ENCODE measurements at regions not wholly inside any gene's neighbourhood (a gene's known extent, or its start where the extent isn't known, plus 50 kb on each side); places are given as distances from the start of the nearest gene placed in this dataset.
"Not testable (repeated sequence)": the region's sequence is repeated elsewhere in the genome, so short reads cannot be mapped to it uniquely, and the experiment has no call there.

DNA sequence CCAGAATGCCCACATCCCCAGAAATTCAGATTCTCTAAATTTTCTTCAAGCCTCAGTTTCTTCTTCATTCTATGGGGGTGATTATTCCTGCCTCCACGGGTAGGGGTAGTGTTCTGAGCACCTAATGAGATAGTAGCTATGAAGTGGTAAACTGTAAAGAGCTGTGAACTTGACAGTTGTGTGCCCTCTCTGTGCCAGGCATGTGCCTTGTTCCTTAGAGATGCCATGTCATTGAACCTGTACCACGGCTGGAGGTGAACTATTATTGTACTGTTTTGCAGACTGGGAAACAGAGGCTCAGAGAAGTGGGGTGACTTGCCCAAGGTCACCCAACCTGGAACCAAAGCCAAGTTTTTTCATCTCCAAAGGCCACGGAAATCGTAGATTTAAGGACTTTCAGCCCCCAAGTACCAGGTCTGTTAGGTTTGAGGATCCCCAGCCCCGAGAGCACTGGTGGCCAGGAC, 67.7 kb upstream of the SIRPA start:
- DNase-seq = no peak
- intact Hi-C loops (cut with DNase I) = loop anchor here (1.0 kb wide), 1 partner anchor 11 kb away; no protein-coding TSS in a partner anchor

DNA sequence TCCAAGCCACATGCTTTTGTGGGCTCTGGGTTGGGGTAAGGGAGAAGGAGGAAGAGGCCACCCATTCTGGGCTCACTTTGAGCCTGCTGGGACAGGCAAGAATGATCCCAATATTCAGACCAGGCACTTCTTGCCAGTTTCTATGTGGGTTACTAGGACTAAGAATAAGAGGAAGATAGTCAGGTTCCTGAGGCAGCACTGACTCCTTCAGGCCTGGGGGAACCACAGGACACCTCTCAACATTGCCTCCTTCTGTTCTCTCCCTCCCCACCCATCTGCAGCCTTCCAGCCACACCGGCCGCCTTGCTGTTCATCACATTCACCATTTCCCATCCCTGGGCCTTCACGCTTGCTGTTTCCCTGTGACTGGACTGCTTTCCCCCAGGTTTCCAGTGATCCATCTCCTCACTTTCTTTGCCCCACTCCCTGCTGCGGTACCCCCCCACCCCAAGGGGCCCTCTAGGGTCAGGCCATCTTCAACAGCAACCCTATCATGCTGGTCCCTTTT, 69.2 kb upstream of the SIRPA start:
- intact Hi-C loops (cut with DNase I) = no loop called here
- peak in 1 of 10 donors; percentile 59 for DNase-seq

DNA sequence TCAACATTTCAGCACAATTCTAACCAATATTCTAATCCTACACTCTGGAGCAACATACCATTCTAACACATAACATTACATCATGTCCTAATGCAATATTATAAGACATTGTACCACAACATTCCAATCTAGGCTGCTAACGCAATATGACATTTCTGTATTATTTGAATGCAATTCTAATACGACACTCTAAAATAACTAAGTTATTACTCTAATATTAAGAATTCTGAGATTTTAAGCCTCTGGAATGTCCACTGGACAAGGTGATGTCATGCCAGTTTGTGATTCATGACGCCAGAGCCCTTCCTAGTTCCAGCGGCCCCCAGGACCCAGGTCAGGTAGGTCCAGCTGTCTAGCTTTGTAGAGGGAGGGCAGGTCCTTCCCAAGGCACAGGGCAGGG, 69.7 kb upstream of the SIRPA start:
- no peak for DNase-seq
- intact Hi-C loops (cut with DNase I) = no loop called here

DNA sequence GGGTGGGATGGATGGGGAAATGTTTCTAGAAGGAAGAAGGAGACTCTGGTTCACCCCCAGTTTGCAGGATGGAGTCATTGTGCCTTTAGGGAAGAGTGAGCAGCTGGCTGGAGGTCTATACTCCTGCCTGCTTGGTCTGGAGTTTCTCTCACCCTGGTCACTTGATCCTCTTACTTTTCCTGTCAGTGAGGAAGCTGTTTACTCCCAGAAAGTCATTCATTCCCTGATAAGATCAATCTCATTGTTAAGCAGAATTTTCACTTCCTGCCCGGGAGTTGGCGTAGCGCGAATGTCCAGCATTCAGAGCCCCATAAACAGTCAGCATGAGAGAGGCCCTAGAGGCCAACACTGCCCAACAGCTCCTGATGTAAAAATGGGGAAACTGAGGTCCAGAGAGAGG, 70.4 kb upstream of the SIRPA start:
- DNase-seq = no peak
- intact Hi-C loops (cut with DNase I) = no loop called here

DNA sequence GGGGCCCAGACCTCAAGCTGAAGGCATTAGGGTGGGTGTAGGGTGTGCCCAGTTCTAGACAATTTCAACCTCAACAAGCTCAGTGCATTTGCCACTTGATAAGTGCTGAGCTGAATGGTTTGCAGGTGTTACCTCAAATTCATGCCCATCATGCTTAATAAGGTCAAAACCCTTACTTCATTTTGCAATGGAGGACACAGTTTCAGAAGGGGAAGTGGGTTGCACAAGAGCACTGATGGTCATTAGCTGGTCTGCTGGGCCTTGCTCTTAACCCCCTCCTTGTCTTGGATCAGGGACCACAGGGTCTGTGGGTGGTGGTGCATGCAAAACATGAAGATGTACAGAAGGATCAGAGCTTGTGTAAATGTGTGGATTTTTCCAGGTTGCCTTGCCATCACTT, 71.0 kb upstream of the SIRPA start:
- DNase-seq = no peak
- intact Hi-C loops (cut with DNase I) = no loop called here

DNA sequence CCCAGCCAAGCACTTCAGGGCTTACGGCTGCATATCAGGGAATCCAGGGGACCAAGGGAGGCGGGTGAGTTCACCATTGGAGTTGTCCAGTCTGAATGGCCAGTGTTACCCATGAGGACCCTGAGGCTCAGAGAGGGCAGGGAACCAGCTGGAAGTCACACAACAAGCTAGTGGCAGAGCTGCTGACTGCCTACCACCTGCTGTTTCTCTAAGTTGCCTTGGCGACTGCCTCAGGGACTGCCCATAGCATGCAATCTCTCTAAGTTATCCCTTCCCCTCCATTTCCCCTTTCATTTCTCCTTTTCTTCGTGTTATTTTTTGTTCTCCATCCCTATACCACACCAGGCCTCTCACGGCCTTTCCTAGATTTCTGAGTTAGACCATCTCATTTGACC, 71.8 kb upstream of the SIRPA start:
- peak in 1 of 10 donors; percentile 52 for DNase-seq
- intact Hi-C loops (cut with DNase I) = no loop called here

DNA sequence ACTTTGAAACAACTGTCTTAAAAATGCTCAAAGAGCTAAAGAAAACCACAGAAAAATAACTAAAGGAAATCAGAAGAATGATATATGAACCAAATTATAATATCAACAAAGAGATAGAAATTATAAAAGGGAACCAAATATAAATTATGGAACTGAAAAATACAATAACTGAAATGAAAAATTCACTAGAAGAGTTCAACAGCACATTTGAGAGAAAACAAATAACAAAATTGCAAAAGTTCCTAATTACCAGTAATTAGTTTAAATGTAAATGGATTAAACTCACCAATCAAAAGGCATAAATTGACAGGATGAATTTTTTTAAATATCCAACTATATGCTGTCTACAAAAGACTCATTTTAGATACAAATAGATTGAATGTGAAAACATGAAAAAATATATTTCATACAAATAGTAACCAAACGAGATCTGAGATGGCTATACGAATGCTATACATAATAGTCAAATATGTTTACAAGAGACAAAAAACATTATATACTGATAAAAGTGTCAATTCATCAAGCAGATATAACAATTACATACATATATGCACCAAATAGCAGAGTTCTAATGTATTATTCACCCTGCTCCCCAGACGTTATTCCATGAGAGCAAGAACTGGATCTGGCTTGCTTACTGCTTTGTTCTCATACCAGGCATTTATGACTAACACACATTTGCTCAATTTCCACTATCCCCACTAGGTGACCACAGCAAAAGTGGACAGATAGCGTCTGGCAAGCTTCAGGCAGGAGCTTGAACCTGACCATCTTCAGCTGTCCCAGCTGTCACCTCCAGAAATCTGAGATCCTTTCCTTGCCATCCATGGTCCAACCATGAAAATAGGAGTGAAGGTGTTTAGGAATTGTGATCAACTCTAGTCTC, 72.4 kb upstream of the SIRPA start:
- intact Hi-C loops (cut with DNase I) = no loop called here

DNA sequence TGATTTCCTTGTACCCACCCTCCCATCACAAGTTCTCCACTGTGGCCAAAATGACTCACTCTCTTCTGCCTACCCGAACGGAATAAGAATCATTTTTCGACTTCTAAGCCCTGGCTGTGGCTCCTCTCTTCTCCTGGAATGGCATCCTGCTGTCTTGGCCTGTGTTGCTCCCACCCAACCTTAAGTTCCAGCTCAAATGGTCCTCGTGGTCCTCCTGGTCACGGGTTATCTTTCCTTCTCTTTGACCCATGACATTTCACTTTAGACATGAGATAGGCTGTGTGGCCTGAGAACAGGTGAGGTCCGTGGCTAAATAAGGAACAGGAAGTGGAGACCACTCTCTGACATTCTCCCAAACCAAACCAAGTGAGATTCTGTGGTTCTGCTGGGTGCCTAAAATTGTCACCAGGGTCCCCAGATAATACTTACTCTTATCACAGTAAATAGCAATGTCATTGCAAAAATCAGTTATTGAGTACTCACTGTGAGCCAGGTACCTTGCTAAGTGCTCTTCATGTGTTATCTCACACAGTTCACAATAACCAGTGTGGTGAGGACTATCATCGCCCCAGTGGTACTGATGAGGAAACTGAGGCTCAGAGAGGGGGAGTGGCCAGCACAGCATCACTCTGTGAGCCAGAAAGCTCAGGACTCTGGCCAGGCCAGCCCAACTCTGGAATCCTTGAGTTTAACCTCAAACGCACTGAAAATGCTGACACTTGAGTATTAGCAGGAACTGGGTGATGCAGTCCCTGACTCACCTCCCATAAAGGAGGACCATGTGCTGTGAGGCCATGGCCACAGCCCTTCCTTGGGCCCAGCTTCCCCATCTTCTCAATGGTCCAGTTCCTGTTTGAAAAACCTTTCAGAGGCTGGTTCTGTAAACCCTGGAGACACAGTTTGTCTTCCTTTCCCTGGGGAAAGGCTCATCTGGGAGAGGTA, 74.8 kb upstream of the SIRPA start:
- intact Hi-C loops (cut with DNase I) = no loop called here
- peak in 3 of 10 donors; percentile 2 to 82 (median 45) for DNase-seq

More for the DNA sequence above, 72.4 kb upstream of the SIRPA start:
- DNase-seq = no peak

DNA sequence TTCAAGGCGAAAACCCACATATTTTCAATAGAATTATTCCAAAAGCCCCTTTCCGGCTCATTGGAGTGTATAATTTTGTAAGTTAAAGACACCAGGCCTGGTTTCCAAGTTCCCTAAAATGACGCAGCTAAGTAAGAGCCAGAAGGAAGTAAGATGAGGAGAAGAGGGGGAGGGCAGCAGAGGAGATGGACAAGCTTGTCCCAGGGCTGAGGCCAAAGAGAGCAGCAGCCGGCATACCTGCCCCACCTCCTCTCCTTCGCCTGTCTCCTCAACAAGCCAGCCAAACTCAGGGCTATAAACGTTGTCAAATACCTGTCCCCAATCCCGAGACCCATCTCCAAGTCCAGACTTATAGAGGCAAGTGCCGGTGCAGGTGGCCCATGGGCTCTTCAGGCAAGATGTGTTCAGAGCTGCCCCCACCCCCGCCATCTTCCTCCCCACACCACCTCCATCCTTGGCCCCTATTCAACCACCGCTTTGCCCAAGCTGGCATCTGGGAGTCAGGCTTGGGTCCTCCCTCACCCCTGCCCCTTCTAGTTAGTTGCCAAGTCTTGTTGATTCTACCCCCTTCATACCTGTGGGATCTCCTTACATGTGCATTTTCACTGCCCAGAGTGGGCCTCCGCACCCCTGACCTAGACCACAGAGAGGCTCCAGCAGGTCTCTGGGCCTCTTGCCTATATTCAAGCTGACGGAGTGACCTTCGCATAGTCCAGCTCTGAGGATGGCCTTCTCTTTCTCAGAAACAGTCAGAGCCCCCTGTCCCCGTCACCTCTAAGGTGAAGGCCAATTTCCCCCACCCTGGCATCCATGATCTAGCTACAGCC, 75.7 kb upstream of the SIRPA start:
- DNase-seq = peak in 3 of 10 donors; percentile 14 to 72 (median 67)

DNA sequence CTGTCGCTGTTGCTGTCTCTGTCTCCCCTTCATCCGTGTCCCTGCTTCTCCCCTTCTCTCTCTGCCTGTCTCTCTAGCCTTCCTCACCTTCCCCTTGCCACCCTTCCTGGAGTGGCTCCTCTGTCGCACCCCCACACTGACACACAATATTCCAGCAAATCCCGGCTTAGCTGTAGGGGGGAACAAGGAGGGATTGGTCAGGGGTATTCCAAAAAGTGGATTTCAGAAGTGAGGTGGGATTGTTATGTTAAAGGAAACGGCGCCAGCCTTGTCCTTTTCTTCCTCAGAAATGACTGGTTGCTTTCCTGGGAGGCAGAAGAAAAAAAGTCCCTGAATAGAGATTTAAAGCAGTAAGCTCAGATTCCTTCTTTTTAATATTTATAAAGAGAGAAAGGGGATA, 76.3 kb upstream of the SIRPA start:
- intact Hi-C loops (cut with DNase I) = no loop called here
- peak in 1 of 10 donors; percentile 7 for DNase-seq

More for the DNA sequence above, 75.7 kb upstream of the SIRPA start:
- intact Hi-C loops (cut with DNase I) = no loop called here

DNA sequence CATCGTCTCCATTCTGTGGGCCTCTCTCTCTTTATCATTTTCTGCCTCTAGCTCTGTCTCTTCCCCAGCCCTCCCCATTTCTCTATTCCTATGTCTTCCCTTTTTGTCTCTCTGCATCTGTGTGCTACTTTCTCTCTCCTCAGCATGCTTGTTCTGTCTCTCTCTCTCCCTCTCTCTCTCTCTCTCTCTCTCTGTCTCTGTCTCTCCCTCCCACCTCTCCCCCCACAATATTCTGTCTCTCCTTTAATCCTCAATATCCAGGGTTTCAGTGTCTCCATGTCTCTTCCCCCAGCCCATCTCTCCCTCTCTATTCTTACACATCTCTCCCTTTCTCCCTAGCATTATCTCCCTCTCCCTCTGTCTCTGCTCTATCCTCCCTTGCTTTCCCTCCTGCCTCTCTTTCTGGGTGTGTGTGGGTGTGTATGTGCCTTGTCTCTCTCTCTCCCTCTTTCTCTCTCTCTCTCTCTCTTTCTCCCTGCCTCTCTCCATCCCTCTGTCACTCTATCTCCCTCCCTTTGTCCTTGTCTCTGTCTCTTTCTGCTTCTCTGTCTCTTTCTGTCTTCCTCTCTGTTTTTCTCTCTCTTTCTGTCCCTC, 76.9 kb upstream of the SIRPA start:
- DNase-seq = no peak
- intact Hi-C loops (cut with DNase I) = no loop called here

DNA sequence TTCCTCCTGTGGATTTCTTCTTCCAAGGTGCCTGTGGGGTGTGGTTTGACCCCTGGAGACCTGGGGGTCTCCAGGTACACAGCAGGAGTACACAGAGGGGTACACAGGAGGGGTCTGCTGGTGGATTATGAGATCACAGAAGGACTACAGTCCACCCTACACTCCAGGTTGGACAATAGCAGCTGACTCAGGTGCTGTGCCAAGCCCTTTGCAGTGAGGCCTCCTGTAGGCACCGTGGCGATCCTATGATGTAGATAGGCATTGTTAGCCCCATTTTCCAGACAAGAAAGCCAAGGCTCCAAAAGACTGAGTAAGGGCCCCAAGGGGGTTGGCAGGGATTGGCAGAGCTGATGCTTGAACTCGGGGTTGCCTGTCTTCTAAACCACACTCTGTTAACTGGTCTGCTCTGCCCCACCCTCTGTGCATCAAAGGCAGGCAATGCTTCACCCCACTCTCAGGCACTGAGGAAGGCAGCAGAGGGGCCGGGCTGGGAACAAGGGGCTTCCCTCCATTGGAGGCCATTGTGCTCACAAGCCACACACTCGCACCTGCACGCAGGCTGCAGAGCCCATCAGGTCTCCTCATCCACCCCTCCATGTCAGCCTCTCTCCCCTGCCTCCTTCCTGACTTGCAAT, 77.5 kb upstream of the SIRPA start:
- DNase-seq = peak in 2 of 10 donors; percentile 64 to 76
- intact Hi-C loops (cut with DNase I) = no loop called here

DNA sequence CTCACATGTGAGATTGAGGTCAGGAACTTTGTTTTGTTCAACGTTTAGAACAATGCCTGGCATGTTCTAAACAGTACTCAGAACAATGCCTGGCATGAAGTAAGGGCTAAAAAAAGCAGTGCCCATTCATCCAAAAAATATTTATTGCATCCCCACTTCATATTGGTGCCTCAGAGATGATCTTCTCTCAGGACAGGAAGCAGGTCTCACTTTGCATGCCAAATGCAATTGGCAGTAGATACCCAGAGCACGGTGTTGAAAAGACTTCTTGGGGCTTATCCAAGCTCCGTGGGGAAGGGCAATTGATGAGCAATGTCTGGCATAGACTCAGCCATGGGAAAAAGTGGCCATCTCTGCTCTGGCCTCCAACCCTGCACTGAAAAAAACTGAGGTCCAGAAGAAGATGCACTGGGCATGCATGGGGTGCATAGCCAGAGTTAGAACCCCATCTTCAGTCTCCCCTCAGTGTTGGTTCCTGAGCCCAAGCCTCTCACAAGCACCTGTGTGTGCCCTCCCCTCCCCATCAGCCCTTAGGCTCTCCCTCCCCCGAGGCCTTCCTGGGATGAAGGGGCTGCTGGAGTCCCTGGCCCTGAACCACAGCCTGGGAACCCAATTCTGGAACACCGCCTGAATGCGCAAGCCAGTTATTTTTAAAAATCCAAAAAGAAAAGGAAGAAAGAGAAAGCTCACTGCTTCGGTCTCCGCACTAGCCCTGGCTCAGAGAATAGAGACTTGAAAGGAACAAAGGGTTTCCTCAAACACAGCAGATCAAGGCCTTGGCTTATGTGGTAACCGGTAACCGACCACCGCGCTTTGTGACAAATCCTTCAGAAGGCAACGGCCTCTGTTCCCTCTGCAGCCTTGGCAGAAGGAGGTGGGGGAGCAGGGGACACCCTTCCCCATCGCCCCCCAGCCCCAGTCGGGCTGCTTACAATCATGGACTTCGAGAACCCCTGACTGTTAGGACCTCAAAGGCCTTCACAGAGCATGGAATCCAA, 78.5 kb upstream of the SIRPA start:
- peak in 3 of 10 donors; percentile 32 to 88 (median 79) for DNase-seq
- intact Hi-C loops (cut with DNase I) = loop anchor here (1.0 kb wide), 1 partner anchor 11 kb away; no protein-coding TSS in a partner anchor

DNA sequence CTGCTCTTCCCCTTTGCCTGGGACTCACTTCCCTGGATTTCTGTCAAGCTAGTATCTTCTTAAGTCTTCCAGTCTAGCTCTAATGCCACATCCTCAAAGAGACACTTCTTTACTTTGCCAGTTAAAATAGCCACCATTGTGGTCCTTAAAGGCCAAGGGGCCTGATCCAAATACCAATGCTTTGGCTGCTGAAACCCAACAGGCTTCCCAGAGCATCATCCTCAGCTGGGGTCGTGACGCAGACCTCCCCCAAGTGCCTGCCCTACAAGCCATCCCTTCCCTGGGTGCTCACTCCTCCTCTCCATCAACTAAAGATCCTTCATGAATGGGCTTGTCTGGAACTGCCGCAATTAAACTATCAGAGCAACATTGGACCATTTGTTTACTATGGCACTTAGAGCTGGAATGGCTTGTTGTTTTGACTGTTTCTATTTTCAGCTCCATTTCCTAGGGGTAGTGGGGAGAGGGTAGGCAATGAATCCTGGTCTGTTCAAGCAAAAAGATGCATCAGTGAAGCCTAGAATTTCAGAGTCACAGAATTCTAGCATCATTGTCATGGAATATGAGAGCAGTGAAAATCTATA, 79.6 kb upstream of the SIRPA start:
- intact Hi-C loops (cut with DNase I) = loop anchor here (1.0 kb wide), 1 partner anchor 12 kb away; no protein-coding TSS in a partner anchor
- DNase-seq = peak in 1 of 10 donors; percentile 67

DNA sequence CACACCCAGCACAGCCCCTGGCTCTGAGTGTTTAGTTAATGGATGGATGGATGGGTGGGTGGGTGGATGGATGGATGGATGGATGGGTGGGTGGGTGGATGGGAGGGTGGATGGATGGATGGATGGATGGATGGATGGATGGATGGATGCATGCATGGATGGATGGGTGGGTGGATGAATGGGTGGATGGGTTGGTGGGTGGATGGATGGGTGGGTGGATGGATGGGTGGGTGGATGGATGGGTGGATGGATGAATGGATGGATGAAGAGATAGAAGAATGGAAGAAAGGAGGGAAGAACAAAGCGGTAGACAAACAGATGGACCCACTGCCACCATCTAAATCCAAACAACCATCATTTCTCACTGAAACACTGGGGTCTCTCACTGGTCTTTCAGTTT, 80.3 kb upstream of the SIRPA start:
- intact Hi-C loops (cut with DNase I); DNase-seq: not testable (repeated sequence)

DNA sequence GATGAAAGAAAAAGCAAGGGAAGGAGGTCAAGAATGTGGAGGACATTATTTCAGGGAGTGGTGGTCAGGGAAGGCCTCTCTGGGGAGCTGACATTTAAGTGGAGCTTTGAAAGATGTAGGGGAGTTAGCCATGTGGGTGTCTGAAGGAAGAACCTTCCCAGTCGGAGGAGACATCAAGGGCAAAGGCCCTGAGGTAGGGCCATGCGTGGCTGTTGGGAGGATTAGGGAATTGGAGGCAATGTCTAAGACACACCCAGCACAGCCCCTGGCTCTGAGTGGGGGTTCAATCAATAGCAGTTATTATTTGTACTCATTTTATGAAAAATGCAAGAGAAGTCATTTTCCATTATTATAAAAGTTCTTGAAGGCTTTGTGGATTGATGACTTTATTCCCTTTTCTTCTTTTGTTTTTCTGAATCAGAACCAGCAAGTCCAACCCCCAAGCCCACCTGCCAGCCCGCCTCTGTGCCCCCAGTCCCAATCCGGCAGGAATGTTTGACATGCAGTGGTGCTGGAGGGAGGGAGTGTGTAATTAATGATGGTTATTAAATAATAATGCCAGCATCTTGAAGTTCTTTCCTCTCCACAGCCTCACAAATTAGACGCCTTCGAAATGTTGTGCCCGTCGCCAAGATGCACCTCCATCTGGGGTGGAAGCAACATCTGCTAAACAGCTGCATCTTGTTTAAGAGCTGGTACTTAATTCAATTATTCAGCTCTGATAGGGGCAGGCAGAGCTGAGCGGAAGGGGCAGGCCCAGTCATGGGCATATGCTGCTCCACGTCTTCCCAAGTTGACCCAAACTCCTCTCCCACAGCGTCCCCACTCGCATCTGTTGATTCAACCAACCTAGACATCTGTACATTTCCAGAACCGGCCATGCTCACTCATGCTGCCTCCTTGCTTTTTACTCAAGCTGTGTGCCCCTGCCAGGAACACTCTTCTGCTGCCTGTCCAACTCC, 81.3 kb upstream of the SIRPA start:
- intact Hi-C loops (cut with DNase I) = no loop called here
- peak in 1 of 10 donors; percentile 41 for DNase-seq
